NCI-H446 (cell line): ENCODE measurements at regions not wholly inside any gene's neighbourhood (a gene's known extent, or its start where the extent isn't known, plus 50 kb on each side); places are given as distances from the start of the nearest gene placed in this dataset.
A peak's percentile ranks its signal among the peaks of the same experiment; 100 is the strongest.
"Not testable (repeated sequence)": the region's sequence is repeated elsewhere in the genome, so short reads cannot be mapped to it uniquely, and the experiment has no call there.

Source experiments
- DNase-seq, 2 experiments: peaks; one replicate each; lab custom pipeline; 2025; lab: John Stamatoyannopoulos, UW

DNA sequence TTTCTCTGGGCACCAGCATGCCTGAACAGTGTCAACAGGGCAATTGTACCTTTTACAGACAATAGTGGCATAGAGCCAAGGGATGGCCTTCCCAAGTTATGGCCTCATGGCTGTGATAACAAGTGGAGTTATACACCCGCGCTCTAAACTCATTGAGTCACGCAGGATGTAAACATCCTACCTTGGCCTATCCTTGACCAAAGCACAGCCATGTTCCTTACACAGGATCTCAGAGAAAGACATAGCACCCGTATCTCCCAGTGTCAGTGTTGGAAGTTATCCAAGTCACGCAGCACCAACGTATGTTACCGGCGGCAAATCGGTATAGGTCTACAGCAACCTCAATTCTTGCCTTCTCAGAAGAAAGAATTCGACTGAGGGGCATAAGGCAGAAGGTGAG, 1654.9 kb upstream of the LRRTM3 start:
- DNase-seq = no peak

DNA sequence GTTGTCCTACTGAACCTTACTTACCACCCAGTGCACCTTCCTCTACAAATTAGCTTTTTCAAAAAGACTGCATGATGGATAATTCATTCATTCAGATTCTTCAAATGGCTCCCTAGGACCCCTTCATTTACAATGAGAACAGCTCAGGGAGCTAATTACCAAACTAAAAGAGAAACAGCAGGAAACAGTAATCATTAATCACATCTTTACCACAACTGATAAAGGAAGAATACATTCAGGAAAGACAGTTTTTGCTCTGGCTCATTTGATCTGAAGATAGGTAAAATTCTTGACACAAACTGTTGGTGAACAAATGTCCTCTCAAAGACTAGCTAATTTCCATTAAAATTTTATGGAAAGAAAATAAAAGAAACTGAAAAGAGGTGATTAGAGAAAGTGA, 1652.7 kb upstream of the LRRTM3 start:
- DNase-seq = no peak

DNA sequence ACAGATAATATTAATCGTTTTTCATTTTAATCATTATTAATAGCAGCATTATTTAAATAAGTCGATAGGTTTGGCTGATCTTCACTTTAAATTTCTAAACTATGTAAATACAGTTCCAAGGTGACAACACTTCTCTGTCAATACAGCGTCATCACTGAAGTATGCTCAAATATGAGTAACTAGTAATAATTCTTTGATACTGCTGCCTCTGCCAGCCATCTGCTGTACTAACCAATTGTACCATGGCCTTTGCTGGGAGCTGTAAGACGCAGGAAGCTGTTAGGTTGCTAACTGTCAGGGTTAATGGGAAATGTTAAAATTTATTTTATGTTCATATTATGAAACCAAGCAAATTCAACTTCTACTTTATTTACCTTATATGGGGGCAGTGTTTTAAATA, 1650.5 kb upstream of the LRRTM3 start:
- DNase-seq = no peak

DNA sequence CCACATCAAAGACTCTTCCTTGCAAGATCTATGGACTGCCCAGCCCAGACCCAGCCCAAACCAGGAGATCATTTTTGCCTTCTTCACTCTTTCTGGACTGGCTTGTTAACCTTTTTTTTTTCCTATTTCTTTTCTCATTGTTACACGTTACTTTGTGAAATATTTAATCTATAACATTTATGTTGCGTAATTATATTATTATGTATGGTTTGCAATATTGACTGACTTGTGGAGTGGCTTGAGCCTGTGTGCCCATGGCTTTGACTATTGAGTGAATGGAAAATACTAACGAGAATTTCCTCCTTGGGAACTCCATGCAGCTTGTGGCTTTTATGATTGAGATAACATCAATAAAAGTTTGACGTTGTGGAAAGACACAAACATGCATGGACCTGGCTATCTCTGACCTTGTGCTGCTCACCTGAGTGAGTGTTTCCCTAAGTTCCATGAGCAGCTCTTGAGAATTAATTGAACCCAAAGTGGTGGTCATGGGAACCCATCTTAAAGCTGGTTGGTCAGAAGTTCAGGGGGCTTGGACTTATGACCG, 1641.3 kb upstream of the LRRTM3 start:
- DNase-seq = no peak

GRCh38 chr10:65285726-65286125, 1640.1 kb upstream of the LRRTM3 start:
- not testable (repeated sequence) for DNase-seq

DNA sequence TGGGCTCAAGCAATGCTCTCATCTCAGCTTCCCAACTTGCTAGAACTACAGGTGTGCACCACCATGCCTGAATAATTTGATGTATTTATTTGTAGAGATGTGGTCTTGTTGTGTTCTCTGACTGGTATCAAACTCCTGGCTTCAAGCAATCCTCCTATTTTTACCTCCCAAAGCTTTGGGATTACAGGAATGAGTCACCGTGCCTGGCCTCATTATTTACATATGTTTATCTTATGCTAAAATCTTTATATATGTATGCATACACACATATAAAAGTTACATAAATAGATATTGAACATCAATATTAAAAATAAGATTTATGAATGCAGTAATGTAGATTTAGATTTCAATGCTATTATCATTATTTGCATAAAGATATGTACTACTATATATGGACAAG, 1634.5 kb upstream of the LRRTM3 start:
- DNase-seq = no peak

DNA sequence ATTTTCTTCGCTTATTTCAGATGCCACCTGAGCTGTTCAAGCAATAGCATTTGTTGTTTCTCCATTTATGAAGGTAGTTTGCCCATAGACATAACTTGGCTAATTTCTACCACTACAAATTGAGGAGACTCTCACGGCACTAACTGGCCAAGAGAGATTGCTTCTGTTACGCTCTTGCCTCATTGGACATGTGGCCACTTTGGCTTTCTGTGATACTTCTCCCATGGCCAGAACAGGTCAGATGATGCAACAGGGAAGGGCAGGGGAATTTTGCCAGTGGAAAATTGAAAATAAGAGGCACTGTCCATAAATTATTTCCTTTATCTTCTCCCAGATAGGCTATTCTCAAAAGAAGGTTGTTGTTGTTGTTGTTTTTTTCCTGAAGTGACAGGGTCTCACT, 1633.3 kb upstream of the LRRTM3 start:
- DNase-seq = no peak

- no peak for DNase-seq
Measured at GRCh38 chr10:65294329-65294728, 1631.5 kb upstream of the LRRTM3 start.

DNA sequence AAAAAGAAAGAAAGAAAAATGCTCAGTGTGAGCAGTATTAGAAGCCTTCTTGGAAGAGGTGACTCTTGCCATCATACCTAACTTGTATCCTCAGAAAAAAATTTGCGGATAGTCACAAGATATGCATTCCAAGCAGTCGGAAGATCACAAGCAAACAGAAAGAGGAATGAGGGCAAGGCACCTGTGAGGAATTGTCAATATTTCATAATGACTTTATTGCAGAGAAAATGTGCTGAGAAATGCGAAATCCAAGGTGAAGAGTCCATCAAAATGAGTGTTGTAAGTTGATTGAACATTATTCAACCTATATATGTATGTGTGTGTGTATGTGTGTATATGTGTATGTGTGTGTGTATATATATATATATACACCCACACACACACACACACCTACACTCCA, 1624.7 kb upstream of the LRRTM3 start:
- no peak for DNase-seq

- DNase-seq = no peak
Measured at GRCh38 chr10:65306201-65306600, 1619.6 kb upstream of the LRRTM3 start.

- DNase-seq = no peak
Measured at GRCh38 chr10:65312876-65313275, 1613.0 kb upstream of the LRRTM3 start.

GRCh38 chr10:65313406-65313805, 1612.4 kb upstream of the LRRTM3 start:
- no peak for DNase-seq

DNA sequence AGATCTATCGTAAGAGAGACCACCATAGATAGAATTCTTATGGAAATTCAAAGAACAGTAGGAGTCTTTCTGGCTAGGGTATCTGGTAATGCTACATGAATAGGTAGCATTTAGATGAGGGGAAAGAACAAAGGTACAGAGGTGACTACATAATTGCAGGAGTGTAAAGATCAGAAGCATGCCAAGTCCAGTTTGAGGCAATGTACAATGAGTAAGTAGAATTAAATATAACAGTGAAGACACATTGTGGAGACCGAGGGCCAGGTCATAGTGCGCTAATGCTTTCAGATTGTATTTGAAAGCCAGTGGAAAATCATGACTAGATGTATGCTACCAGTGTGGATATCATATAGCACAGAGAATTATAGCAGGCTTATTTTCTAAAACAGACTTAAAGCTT, 1611.6 kb upstream of the LRRTM3 start:
- no peak for DNase-seq

- DNase-seq = no peak
Measured at GRCh38 chr10:65319493-65319892, 1606.3 kb upstream of the LRRTM3 start.

DNA sequence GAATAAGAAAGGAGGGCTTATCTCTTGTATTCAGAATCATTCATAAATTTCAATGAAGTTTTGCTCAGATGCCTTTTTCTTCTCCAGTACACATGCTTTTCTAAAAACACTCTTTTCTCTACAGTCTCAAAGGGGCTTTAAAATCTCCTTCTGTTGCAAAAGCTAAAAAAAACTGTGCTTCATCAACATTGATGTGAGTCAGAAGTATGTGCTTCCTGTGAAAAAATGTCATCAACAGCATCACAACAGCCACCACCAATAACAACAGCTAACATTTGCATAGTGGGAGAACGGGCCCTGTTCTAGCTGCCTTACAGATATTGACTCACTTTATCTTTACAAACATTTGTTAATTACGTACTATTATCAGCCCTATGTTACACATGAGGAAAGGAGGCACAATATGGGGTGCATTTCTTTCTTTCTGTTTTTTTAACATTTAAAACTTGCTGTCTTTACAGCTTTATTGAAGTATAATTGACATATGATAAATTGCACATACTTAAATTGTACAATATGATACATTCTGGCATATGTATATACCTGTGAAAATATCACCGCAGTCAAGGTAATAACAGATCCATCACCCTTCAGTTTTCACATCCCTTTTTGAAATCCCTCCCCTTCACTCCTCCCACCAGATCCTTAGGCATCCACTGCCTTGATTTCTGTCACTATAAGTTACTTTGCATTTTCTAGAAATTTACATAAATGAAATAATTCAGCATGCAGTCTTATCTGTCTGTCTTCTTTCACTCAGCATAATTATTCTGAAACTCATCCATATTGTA, 1605.4 kb upstream of the LRRTM3 start:
- DNase-seq = no peak

GRCh38 chr10:65323802-65324201, 1602.0 kb upstream of the LRRTM3 start:
- no peak for DNase-seq

GRCh38 chr10:65325913-65326312, 1599.9 kb upstream of the LRRTM3 start:
- no peak for DNase-seq

DNA sequence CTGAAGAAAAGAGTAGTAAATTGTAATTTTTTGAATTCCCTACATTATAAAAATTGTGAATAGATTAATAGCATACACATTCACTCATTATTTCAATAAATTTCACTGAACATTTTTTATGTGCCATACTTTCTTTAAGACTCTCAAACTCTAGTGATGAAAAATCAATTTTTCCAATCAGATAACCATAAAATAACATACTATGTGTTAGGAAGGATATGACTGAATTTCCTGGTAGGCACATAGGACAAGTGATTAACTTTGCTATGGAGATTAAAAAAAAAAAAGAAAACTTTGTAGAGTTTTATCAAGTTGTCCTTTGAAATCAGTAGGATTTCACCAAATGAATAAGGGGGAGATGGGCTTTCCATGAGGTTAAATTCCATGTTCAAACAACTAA, 1597.3 kb upstream of the LRRTM3 start:
- DNase-seq = no peak

GRCh38 chr10:65335311-65335710, 1590.5 kb upstream of the LRRTM3 start:
- no peak for DNase-seq

GRCh38 chr10:65340340-65340739, 1585.5 kb upstream of the LRRTM3 start:
- no peak for DNase-seq

- peak in 1 of 2 experiments; percentile 2 for DNase-seq
Measured at GRCh38 chr10:65341323-65341925, 1584.4 kb upstream of the LRRTM3 start.

GRCh38 chr10:65342245-65342644, 1583.6 kb upstream of the LRRTM3 start:
- DNase-seq = no peak

- DNase-seq = no peak
Measured at GRCh38 chr10:65346466-65346865, 1579.4 kb upstream of the LRRTM3 start.

- DNase-seq = no peak
Measured at GRCh38 chr10:65348637-65349036, 1577.2 kb upstream of the LRRTM3 start.
